Endometrial microvascular endothelial cells (primary cell): ENCODE measurements at regions not wholly inside any gene's neighbourhood (a gene's known extent, or its start where the extent isn't known, plus 50 kb on each side); places are given as distances from the start of the nearest gene placed in this dataset.

Experiments
- in situ Hi-C: cut with HindIII; loops from 2 replicates; pipeline ENCODE4 v1.10.0; 2017; ENCODE audit warnings: low sequenced_read_pairs, low pct_unique_long_range_greater_than_20kb; ENCODE audit errors: inconsistent ontology term

- in situ Hi-C loops, result no loop called here
Observed at GRCh38 chr18:8938817-8939216, 163.7 kb upstream of the NDUFV2 start.

DNA sequence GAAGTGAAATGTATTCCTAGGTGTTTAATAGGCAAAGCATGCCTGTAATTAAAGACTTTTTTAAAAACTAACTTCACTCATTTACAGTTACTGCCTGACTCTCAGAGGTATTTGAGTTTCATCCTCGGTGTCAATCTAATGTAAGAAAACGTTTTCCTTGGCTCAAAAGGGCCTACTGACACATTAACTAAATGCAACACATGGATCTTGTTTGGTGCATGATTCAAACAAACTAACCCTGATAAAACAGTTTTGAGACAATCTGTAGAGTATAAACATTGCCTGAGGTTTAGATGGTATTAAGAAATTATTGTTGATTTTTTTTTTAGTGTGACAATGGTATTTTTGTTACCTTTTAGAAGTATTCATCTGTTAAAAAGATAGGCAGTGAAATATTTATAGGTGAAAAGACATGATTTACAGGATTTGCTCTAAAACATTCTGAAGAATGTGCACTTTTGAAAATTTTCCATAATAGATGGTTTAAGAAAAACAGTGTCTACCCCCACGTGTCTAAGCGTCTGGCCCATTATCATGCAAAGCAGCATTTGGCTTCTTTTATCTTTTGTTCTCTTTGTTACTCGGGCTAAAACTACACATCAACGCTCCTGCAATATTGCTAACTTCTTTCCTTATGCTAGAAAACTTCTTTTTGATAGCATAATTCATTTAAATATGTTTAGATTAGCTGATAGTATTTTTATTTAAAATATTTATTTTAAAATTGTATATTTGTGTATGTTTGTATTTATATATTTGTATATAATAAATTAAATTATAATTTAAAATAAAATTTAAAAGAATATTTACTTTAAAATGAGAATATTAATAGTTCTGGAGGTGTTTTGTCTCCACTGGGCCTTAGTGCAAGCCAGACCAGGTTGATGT lies 160.2 kb upstream of the NDUFV2 start:
- in situ Hi-C loops, result no loop called here

GRCh38 chr18:8942909-8943545 lies 159.5 kb upstream of the NDUFV2 start:
- in situ Hi-C loops, result no loop called here

GRCh38 chr18:8943900-8944870 lies 158.3 kb upstream of the NDUFV2 start:
- in situ Hi-C loops, result no loop called here

- in situ Hi-C loops, result no loop called here
Observed at GRCh38 chr18:8944871-8945245, 157.6 kb upstream of the NDUFV2 start.

- in situ Hi-C loops, result no loop called here
Observed at GRCh38 chr18:8945514-8945913, 157.0 kb upstream of the NDUFV2 start.

- in situ Hi-C loops, result no loop called here
Observed at GRCh38 chr18:8946066-8946838, 156.2 kb upstream of the NDUFV2 start.

DNA sequence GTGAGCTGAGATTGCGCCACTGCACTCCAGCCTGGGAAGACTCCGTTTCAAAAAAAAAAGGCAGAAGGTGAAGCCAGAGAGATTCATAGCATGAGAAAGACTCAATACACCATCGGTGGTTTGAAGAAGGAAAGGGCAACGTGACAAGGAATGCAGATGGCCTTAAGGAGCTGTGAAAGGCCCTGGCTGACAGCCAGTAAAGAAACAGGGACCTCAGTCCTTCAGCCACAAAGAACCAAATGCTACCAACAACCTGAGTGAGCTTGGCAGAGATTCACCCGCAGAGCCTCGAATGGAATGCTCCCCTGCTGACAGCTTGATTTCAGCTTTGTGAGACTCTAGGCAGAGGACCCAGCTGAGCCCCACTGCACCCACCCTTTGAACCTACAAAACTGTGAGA lies 154.9 kb upstream of the NDUFV2 start:
- in situ Hi-C loops, result no loop called here

GRCh38 chr18:8948011-8948410 lies 154.5 kb upstream of the NDUFV2 start:
- in situ Hi-C loops, result no loop called here

DNA sequence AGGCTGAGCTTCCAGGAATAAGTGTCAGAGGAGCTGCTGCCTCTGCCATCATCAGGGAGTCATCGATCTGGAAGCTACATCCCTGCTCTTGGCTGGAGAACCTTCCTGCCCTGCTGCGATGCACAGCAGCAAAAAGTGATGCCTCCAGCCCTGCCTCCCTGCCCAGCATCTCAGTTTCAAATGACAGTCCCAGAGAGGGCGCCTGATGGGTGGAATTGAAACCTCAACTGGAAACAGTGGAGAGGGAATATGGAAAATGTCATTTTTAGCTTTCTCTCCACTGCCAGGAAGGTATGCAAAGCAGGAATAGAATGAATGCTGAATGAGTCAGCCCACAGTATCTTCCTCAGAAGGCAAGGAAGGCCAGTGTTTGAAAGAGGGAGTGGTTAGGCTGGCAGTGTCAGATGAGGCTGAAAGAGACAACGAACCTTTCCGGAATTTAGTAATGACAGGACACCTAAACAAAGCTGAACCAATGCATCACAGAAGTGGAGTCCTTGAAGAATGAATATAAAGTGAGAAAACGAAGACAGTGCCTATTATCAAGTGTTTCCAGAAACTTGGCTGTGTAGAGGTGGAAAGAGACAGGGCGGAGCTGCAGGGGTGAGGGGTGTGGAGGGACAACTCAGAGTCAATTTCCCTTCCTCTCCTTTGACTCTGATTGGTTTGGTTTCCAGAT lies 153.9 kb upstream of the NDUFV2 start:
- in situ Hi-C loops, result no loop called here

GRCh38 chr18:8949206-8949605 lies 153.3 kb upstream of the NDUFV2 start:
- in situ Hi-C loops, result no loop called here

DNA sequence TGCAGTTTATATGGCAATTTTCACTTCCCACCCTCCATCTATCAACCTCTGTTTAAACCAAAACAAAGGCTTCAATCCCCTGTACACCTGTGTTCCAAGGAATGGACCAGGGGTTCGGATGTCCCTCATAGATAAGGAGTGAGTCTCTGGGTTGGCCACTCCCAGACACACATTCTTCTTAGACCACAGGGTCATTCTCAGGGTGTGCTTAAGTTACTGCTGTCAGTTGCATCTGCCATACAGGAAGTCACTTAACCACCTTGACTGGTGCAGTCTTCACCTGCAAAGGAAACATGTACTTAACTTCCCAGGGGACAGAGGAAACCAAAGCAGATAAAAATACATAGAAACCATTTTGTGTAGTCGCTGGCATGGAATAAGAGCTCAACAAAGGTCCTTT lies 151.0 kb upstream of the NDUFV2 start:
- in situ Hi-C loops, result no loop called here

GRCh38 chr18:8952174-8952573 lies 150.3 kb upstream of the NDUFV2 start:
- in situ Hi-C loops, result no loop called here

GRCh38 chr18:8952769-8953760 lies 149.4 kb upstream of the NDUFV2 start:
- in situ Hi-C loops, result no loop called here

DNA sequence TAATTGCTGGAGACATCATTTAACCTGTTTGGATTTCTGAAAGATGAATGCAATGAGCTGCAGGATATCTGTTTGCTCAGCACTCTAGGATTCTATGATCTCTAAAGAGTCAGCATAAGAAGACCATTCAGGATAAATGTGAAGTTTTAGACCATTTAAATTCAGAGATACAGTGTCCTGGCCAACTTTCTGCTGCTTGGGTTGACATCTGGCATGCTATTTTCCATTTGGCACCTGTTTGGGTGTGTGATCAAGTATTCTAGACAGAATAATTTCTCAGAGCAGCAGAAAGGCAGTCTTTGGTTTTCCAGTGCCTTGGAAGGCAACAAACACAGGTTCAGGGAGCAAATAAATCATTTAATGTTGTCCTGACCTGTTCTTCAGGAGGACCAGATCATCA lies 144.8 kb upstream of the NDUFV2 start:
- in situ Hi-C loops, result no loop called here

GRCh38 chr18:8958660-8959059 lies 143.8 kb upstream of the NDUFV2 start:
- in situ Hi-C loops, result no loop called here

- in situ Hi-C loops, result no loop called here
Observed at GRCh38 chr18:8959551-8960135, 142.9 kb upstream of the NDUFV2 start.
